KMS-11 (cell line): ENCODE measurements at regions not wholly inside any gene's neighbourhood (a gene's known extent, or its start where the extent isn't known, plus 50 kb on each side); places are given as distances from the start of the nearest gene placed in this dataset.

Source experiments
- H2AFZ ChIP-seq: fragments of 200-600 bp; sonication (generic); 2 replicates; pipeline ENCODE4 v1.6.1; 2016; ENCODE audit warnings: antibody characterized with exemption, mixed run types, low read depth
- H3K27ac ChIP-seq: fragments of 200-600 bp; sonication (generic); 2 replicates; pipeline ENCODE4 v1.6.1; 2016; ENCODE audit warnings: mild to moderate bottlenecking, mixed run types
- H3K27me3 ChIP-seq: fragments of 200-600 bp; sonication (generic); 2 replicates; pipeline ENCODE4 v1.6.1; 2017; ENCODE audit warnings: mild to moderate bottlenecking, low read depth, mixed run types, moderate library complexity; ENCODE audit not compliant: insufficient read depth
- H3K36me3 ChIP-seq: fragments of 200-600 bp; sonication (generic); 2 replicates; pipeline ENCODE4 v1.6.1; 2017; ENCODE audit warnings: mild to moderate bottlenecking, mixed run types; ENCODE audit not compliant: insufficient read depth
- H3K4me1 ChIP-seq: fragments of 200-600 bp; sonication (generic); 2 replicates; pipeline ENCODE4 v1.6.1; 2016; ENCODE audit warnings: mild to moderate bottlenecking, low read depth, mixed run types; ENCODE audit not compliant: poor library complexity, severe bottlenecking
- H3K4me2 ChIP-seq: fragments of 200-600 bp; sonication (generic); 2 replicates; pipeline ENCODE4 v1.7.0; 2016; ENCODE audit warnings: mild to moderate bottlenecking, mixed run types
- H3K4me3 ChIP-seq: fragments of 200-600 bp; sonication (generic); IDR thresholded peaks from 2 replicates; pipeline ENCODE4 v1.6.1; 2017; ENCODE audit warnings: low read depth, low read length, mixed read lengths; ENCODE audit not compliant: insufficient read depth
- H3K79me2 ChIP-seq: fragments of 200-600 bp; sonication (generic); 2 replicates; pipeline ENCODE4 v1.6.1; 2016; ENCODE audit warnings: low read depth, mixed run types; ENCODE audit not compliant: insufficient read depth
- H3K9ac ChIP-seq: fragments of 200-600 bp; sonication (generic); 2 replicates; pipeline ENCODE4 v1.6.1; 2016; ENCODE audit warnings: mild to moderate bottlenecking, mixed run types
- H4K20me1 ChIP-seq: fragments of 200-600 bp; sonication (generic); 2 replicates; pipeline ENCODE4 v1.6.1; 2016; ENCODE audit warnings: mild to moderate bottlenecking, mixed run types; ENCODE audit not compliant: insufficient read depth
- TF ChIP-seq, protein P1 (sequence below): fragments of 200-600 bp; sonication (generic); conservative IDR thresholded peaks from 2 replicates; pipeline ENCODE4 v1.6.1; 2017; ENCODE audit warnings: low read depth, mild to moderate bottlenecking, antibody characterized with exemption, low read length, moderate library complexity, mixed read lengths

DNA sequence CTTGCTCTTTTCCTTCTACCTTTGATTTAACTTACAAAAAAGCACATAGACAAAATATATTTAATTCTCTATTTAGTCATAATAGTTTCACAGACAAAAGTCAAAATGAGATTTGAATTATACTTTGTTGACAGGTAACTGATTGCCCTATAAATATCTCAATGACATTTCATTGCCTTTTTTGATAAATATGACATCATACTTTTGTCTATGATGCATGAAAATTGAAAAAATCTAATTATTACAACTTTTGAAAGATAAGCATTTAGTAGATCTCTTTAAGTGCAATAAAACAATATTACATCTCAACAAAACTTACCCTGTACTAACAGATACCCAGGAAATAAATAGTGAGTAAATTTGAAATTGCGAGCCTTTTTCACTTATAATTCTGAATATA, 147.9 kb downstream of the SERPINI1 start:
- H3K36me3 ChIP-seq: no peaks in the 10 kb centered on the region
- no peaks in the 10 kb centered on the region for H3K27me3 ChIP-seq
- H3K4me1 ChIP-seq: peaks cover 14% of the 10 kb centered on the region
- no peak overlapping the region for H3K4me3 ChIP-seq
- TF ChIP-seq, protein P1, sequence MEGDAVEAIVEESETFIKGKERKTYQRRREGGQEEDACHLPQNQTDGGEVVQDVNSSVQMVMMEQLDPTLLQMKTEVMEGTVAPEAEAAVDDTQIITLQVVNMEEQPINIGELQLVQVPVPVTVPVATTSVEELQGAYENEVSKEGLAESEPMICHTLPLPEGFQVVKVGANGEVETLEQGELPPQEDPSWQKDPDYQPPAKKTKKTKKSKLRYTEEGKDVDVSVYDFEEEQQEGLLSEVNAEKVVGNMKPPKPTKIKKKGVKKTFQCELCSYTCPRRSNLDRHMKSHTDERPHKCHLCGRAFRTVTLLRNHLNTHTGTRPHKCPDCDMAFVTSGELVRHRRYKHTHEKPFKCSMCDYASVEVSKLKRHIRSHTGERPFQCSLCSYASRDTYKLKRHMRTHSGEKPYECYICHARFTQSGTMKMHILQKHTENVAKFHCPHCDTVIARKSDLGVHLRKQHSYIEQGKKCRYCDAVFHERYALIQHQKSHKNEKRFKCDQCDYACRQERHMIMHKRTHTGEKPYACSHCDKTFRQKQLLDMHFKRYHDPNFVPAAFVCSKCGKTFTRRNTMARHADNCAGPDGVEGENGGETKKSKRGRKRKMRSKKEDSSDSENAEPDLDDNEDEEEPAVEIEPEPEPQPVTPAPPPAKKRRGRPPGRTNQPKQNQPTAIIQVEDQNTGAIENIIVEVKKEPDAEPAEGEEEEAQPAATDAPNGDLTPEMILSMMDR: no peak
- no peaks in the 10 kb centered on the region for H4K20me1 ChIP-seq
- no peak overlapping the region for H3K4me2 ChIP-seq
- no peak overlapping the region for H2AFZ ChIP-seq
- H3K79me2 ChIP-seq: no peaks in the 10 kb centered on the region
- no peak overlapping the region for H3K9ac ChIP-seq
- no peak overlapping the region for H3K27ac ChIP-seq

- Histone ChIP-seq H3K4me3 (no peak overlapping the region), H4K20me1 (no peaks in the 10 kb centered on the region), H3K4me2 (peak overlapping the region; percentile 38), H3K9ac (no peak overlapping the region), H3K36me3 (no peaks in the 10 kb centered on the region), H3K79me2 (no peaks in the 10 kb centered on the region), H3K27me3 (no peaks in the 10 kb centered on the region), H3K4me1 (peaks cover 11% of the 10 kb centered on the region), H3K27ac (no peak overlapping the region), H2AFZ (peak overlapping the region; percentile 48)
- TF ChIP-seq, protein P1: peak; percentile 79
These were observed 146.6 kb downstream of the SERPINI1 start for GRCh38 chr3:167882057-167882667.

- H3K36me3 ChIP-seq: no peaks in the 10 kb centered on the region
- H3K4me2 ChIP-seq: no peak overlapping the region
- no peak overlapping the region for H3K27ac ChIP-seq
- H3K4me3 ChIP-seq: no peak overlapping the region
- no peaks in the 10 kb centered on the region for H3K27me3 ChIP-seq
- H3K4me1 ChIP-seq: peaks cover 8% of the 10 kb centered on the region
- TF ChIP-seq, protein P1: no peak
- no peaks in the 10 kb centered on the region for H3K79me2 ChIP-seq
- H4K20me1 ChIP-seq: no peaks in the 10 kb centered on the region
- no peak overlapping the region for H3K9ac ChIP-seq
- no peak overlapping the region for H2AFZ ChIP-seq
These were observed 144.7 kb downstream of the SERPINI1 start for GRCh38 chr3:167880183-167880582.

DNA sequence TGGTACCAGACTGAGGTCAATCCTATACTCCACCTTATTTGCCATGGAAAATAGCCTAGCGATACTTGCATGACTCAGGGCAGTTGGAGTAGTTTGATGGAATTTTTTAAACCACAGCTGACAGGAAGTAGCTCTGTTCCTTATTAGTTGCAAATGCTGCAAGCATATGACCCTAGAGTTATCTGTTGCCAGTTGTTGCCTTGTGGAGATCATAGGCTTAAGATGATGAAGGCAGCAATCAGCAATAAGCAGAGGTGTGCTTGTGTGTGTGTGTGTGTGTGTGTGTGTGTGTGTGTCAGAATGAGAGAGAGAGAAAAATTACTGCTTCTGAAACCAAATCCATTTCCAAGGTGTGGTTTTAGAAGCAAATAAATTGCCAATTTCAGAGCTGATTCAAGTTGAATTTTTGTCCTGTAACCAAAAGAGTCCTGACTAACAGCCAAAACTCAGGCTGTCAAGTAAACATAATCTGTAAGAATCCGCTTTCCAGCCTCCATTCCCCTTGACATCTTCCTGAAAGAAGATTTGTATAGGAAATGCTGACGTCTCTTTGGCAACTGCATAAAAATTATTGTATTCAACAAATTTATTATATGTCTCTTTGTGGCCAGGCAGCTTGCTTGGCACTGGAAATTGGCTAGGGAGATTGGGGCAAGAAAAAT, 141.2 kb downstream of the SERPINI1 start:
- Histone ChIP-seq H3K36me3 (no peaks in the 10 kb centered on the region), H3K4me1 (peaks cover under 1% of the 10 kb centered on the region), H3K4me3 (no peak overlapping the region), H3K27ac (no peak overlapping the region), H3K79me2 (no peaks in the 10 kb centered on the region), H4K20me1 (no peaks in the 10 kb centered on the region), H3K4me2 (no peak overlapping the region), H3K9ac (no peak overlapping the region), H3K27me3 (no peaks in the 10 kb centered on the region), H2AFZ (no peak overlapping the region)
- TF ChIP-seq, protein P1: no peak
